Keratinocyte (primary cell): ENCODE measurements at regions not wholly inside any gene's neighbourhood (a gene's known extent, or its start where the extent isn't known, plus 50 kb on each side); places are given as distances from the start of the nearest gene placed in this dataset.

Experiments used
- DNase-seq: peaks from one replicate; pipeline ENCODE4 v3.0.0-alpha.2; 2011; ENCODE audit warnings: low read depth, missing footprints, low spot score
- FAIRE-seq: peaks from 2 replicates; lab custom pipeline; 2011; peaks lifted over from hg19 to GRCh38; lab: Jason Lieb, UNC
- H2AFZ ChIP-seq: 2 replicates; pipeline ENCODE4 v1.6.0; 2012; ENCODE audit warnings: low read length, control low read depth, inconsistent platforms; ENCODE audit not compliant: control insufficient read depth
- H3K27ac ChIP-seq: 2 replicates; pipeline ENCODE4 v1.5.1; 2011; ENCODE audit warnings: low read length; ENCODE audit not compliant: control insufficient read depth, insufficient read depth
- H3K27me3 ChIP-seq: 3 replicates; pipeline ENCODE4 v1.6.0; 2011; ENCODE audit warnings: low read length; ENCODE audit not compliant: control insufficient read depth, insufficient read depth; ENCODE audit errors: extremely low read depth
- H3K36me3 ChIP-seq, 2 experiments: 2 replicates in 1 of 2; 3 replicates in 1 of 2; pipeline ENCODE4 v1.5.1; 2011; ENCODE audit warnings: low read length in 2 of 2, mild to moderate bottlenecking in 1 of 2; ENCODE audit not compliant: control insufficient read depth in 2 of 2, insufficient read depth in 2 of 2; ENCODE audit errors: extremely low read depth in 1 of 2
- H3K4me1 ChIP-seq: 3 replicates; pipeline ENCODE4 v1.5.1; 2011; ENCODE audit warnings: low read length; ENCODE audit not compliant: control insufficient read depth, insufficient read depth; ENCODE audit errors: extremely low read depth
- H3K4me2 ChIP-seq: 3 replicates; pipeline ENCODE4 v1.6.0; 2011; ENCODE audit warnings: low read depth, low read length; ENCODE audit not compliant: control insufficient read depth, insufficient read depth; ENCODE audit errors: extremely low read depth
- H3K4me3 ChIP-seq, 3 experiments: fragments of 200-600 bp in 1 of 3; sonication (generic) in 1 of 3; 2 replicates in 2 of 3; 3 replicates in 1 of 3; pipeline ENCODE4 v1.5.1; 2011 to 2016; ENCODE audit warnings: low read length in 3 of 3, mild to moderate bottlenecking in 3 of 3, control low read depth in 2 of 3, inconsistent platforms in 1 of 3, low read depth in 1 of 3, mixed read lengths in 1 of 3, mixed run types in 1 of 3, moderate library complexity in 1 of 3; ENCODE audit not compliant: control insufficient read depth in 2 of 3, insufficient read depth in 2 of 3; ENCODE audit errors: extremely low read depth in 1 of 3
- H3K79me2 ChIP-seq: 2 replicates; pipeline ENCODE4 v1.6.0; 2012; ENCODE audit warnings: low read length; ENCODE audit not compliant: control insufficient read depth, insufficient read depth
- H3K9ac ChIP-seq: 3 replicates; pipeline ENCODE4 v1.6.0; 2011; ENCODE audit warnings: low read length; ENCODE audit not compliant: control insufficient read depth, insufficient read depth; ENCODE audit errors: extremely low read depth
- H3K9me1 ChIP-seq: 3 replicates; pipeline ENCODE4 v1.6.0; 2011; ENCODE audit warnings: low read length; ENCODE audit not compliant: control insufficient read depth, insufficient read depth; ENCODE audit errors: extremely low read depth
- H3K9me3 ChIP-seq: 2 replicates; pipeline ENCODE4 v1.5.1; 2012; ENCODE audit warnings: low read depth, low read length; ENCODE audit not compliant: control insufficient read depth
- H4K20me1 ChIP-seq: 3 replicates; pipeline ENCODE4 v1.6.0; 2011; ENCODE audit warnings: low read length; ENCODE audit not compliant: control insufficient read depth, insufficient read depth; ENCODE audit errors: extremely low read depth
- CTCF ChIP-seq, 3 experiments: IDR thresholded peaks in 1 of 3; conservative IDR thresholded peaks in 1 of 3; optimal IDR thresholded peaks in 1 of 3; 2 replicates in 2 of 3; 3 replicates in 1 of 3; pipeline versions ENCODE3 to v1.5.1; 2011; ENCODE audit warnings: low read length in 3 of 3, mild to moderate bottlenecking in 3 of 3, moderate library complexity in 2 of 3, control low read depth in 1 of 3, inconsistent platforms in 1 of 3; ENCODE audit not compliant: insufficient read depth in 2 of 3; ENCODE audit errors: extremely low read depth in 1 of 3
- EZH2 ChIP-seq: IDR thresholded peaks from one replicate; pipeline ENCODE4 v1.6.1; 2012; ENCODE audit warnings: inconsistent platforms, mild to moderate bottlenecking, low read length, moderate library complexity
- dilution Hi-C: fragments of 300-500 bp; cut with MboI; formaldehyde crosslinking; loops from one replicate; pipeline ENCODE4 v1.7.0; 2020; ENCODE audit warnings: low sequenced_read_pairs; ENCODE audit not compliant: extremely low pct_ligation_motif_present

GRCh38 chr4:116665716-116666115, 419.7 kb downstream of the TRAM1L1 start:
- FAIRE-seq = no peak
- no peaks in the 10 kb centered on the region for H3K9me3 ChIP-seq
- H3K36me3 ChIP-seq = no peaks in the 10 kb centered on the region
- H3K27me3 ChIP-seq = no peaks in the 10 kb centered on the region
- no peaks in the 10 kb centered on the region for H3K4me1 ChIP-seq
- H2AFZ ChIP-seq = no peak overlapping the region
- no peaks in the 10 kb centered on the region for H4K20me1 ChIP-seq
- DNase-seq = no peak
- H3K9ac ChIP-seq = no peak overlapping the region
- no peaks in the 10 kb centered on the region for H3K79me2 ChIP-seq
- TF ChIP-seq CTCF (optimal IDR thresholded peaks at IDR 0.05 in 1 of 3, IDR thresholded peaks at IDR 0.05 in 1 of 3, conservative IDR thresholded peaks at IDR 0.05 in 1 of 3; ENCODE audit: extremely low read depth in 1 of 3, insufficient read depth in 2 of 3, low read length in 3 of 3) (no peak), EZH2 (no peak)
- dilution Hi-C loops = no loop called here
- no peak overlapping the region for H3K4me3 ChIP-seq
- no peak overlapping the region for H3K27ac ChIP-seq
- no peak overlapping the region for H3K4me2 ChIP-seq
- no peaks in the 10 kb centered on the region for H3K9me1 ChIP-seq

- dilution Hi-C loops = no loop called here
- no peak overlapping the region for H3K4me3 ChIP-seq
- FAIRE-seq = no peak
These were observed 421.2 kb downstream of the TRAM1L1 start for GRCh38 chr4:116664198-116664597.

More at GRCh38 chr4:116664198-116664597, 421.2 kb downstream of the TRAM1L1 start:
- Histone ChIP-seq H3K9me1 (no peaks in the 10 kb centered on the region), H4K20me1 (no peaks in the 10 kb centered on the region), H3K4me1 (no peaks in the 10 kb centered on the region), H3K9ac (no peak overlapping the region), H3K79me2 (no peaks in the 10 kb centered on the region), H3K27ac (no peak overlapping the region), H3K9me3 (no peaks in the 10 kb centered on the region), H3K4me2 (no peak overlapping the region), H2AFZ (no peak overlapping the region), H3K36me3 (no peaks in the 10 kb centered on the region), H3K27me3 (no peaks in the 10 kb centered on the region)
- TF ChIP-seq EZH2 (no peak), CTCF (optimal IDR thresholded peaks at IDR 0.05 in 1 of 3, IDR thresholded peaks at IDR 0.05 in 1 of 3, conservative IDR thresholded peaks at IDR 0.05 in 1 of 3; ENCODE audit: extremely low read depth in 1 of 3, insufficient read depth in 2 of 3, low read length in 3 of 3) (peak in 1 of 3 experiments; percentile 27)
- DNase-seq = no peak
